PC-9 (cell line): ENCODE measurements at regions not wholly inside any gene's neighbourhood (a gene's known extent, or its start where the extent isn't known, plus 50 kb on each side); places are given as distances from the start of the nearest gene placed in this dataset.

Experiments
- BruUV-seq: library from RNA; stranded (reverse); fragments of 400-500 nt; replicated peaks from 2 replicates; lab custom pipeline; 2021; lab: Mats Ljungman, UMichigan
- CTCF ChIA-PET: fragments of 300-600 bp; sonication (Branson Sonifier 250); formaldehyde crosslinking; loops from one replicate; lab custom pipeline; 2022; ENCODE audit warnings: antibody characterized with exemption; lab: Charles Lee
- POLR2A ChIA-PET: fragments of 300-600 bp; sonication (Branson Sonifier 250); formaldehyde crosslinking; loops from one replicate; lab custom pipeline; 2022; ENCODE audit warnings: antibody characterized with exemption; ENCODE audit not compliant: unreplicated experiment; lab: Charles Lee
- DNase-seq, 2 experiments: peaks; one replicate each; pipeline versions ENCODE4 v3.0.0 to v3.0.0-alpha.2; 2015 to 2022; ENCODE audit warnings: mixed read lengths in 1 of 2
- H2AFZ ChIP-seq: fragments of 200-600 bp; sonication (generic); 2 replicates; pipeline ENCODE4 v1.8.1; 2017; ENCODE audit warnings: antibody characterized with exemption
- H3F3A ChIP-seq: fragments of 200-600 bp; sonication (generic); 2 replicates; pipeline ENCODE4 v1.8.1; 2017; ENCODE audit warnings: antibody characterized with exemption, mild to moderate bottlenecking, low read depth; ENCODE audit not compliant: insufficient read depth
- H3K27ac ChIP-seq: fragments of 200-600 bp; sonication (generic); 2 replicates; pipeline ENCODE4 v1.6.1; 2016; ENCODE audit warnings: mixed run types
- H3K27me3 ChIP-seq: fragments of 200-600 bp; sonication (generic); 2 replicates; pipeline ENCODE4 v1.6.1; 2016; ENCODE audit warnings: low read depth, mixed run types; ENCODE audit not compliant: insufficient read depth
- H3K36me3 ChIP-seq: fragments of 200-600 bp; sonication (generic); 2 replicates; pipeline ENCODE4 v1.6.1; 2016; ENCODE audit warnings: low read depth, mixed run types
- H3K4me1 ChIP-seq: fragments of 200-600 bp; sonication (generic); replicated peaks from 2 replicates; pipeline ENCODE4 v1.6.1; 2016; ENCODE audit warnings: mixed run types; ENCODE audit not compliant: insufficient read depth
- H3K4me2 ChIP-seq: fragments of 200-600 bp; sonication (generic); 2 replicates; pipeline ENCODE4 v1.6.1; 2017; ENCODE audit warnings: mixed run types
- H3K4me3 ChIP-seq: fragments of 200-600 bp; sonication (generic); 2 replicates; pipeline ENCODE4 v1.6.1; 2016; ENCODE audit warnings: mixed run types
- H3K79me2 ChIP-seq: fragments of 200-600 bp; sonication (generic); 2 replicates; pipeline ENCODE4 v1.6.1; 2017; ENCODE audit warnings: low read depth, mixed run types
- H3K9me2 ChIP-seq: fragments of 200-600 bp; sonication (generic); 2 replicates; pipeline ENCODE4 v1.8.1; 2017; ENCODE audit warnings: mild to moderate bottlenecking; ENCODE audit not compliant: insufficient read depth
- H3K9me3 ChIP-seq: fragments of 200-600 bp; sonication (generic); 2 replicates; pipeline ENCODE4 v1.8.1; 2016; ENCODE audit warnings: low read depth; ENCODE audit not compliant: insufficient read depth
- H4K20me1 ChIP-seq: fragments of 200-600 bp; sonication (generic); 2 replicates; pipeline ENCODE4 v1.8.1; 2017; ENCODE audit not compliant: insufficient read depth
- CTCF ChIP-seq: fragments of 200-600 bp; sonication (generic); conservative IDR thresholded peaks from 2 replicates; pipeline ENCODE4 v1.6.1; 2017; ENCODE audit warnings: mixed run types, antibody characterized with exemption, mild to moderate bottlenecking, moderate library complexity
- EZH2 ChIP-seq: fragments of 200-600 bp; sonication (generic); IDR thresholded peaks from 2 replicates; pipeline ENCODE4 v1.8.0; 2017; ENCODE audit warnings: antibody characterized with exemption, low read depth
- intact Hi-C: fragments of 100-400 bp; cut with micrococcal nuclease; formaldehyde crosslinking; loops from one replicate; pipeline ENCODE4 v1.10.0; 2022; ENCODE audit not compliant: unreplicated experiment

- no peak overlapping the region for H3K4me2 ChIP-seq
- ChIA-PET POLR2A (no interaction called here), CTCF (no interaction called here)
- no peak overlapping the region for H3K4me3 ChIP-seq
- H3K27ac ChIP-seq = no peak overlapping the region
- H2AFZ ChIP-seq = no peak overlapping the region
- no peaks in the 10 kb centered on the region for H4K20me1 ChIP-seq
- no peaks in the 10 kb centered on the region for H3K9me2 ChIP-seq
- H3K36me3 ChIP-seq = no peaks in the 10 kb centered on the region
- H3K79me2 ChIP-seq = no peaks in the 10 kb centered on the region
- H3K27me3 ChIP-seq = peaks cover 64% of the 10 kb centered on the region
- TF ChIP-seq CTCF (no peak), EZH2 (no peak)
- no peaks in the 10 kb centered on the region for H3K9me3 ChIP-seq
- no peaks in the 10 kb centered on the region for H3F3A ChIP-seq
- intact Hi-C loops = no loop called here
- BruUV-seq = no TSS peak
- DNase-seq = no peak
- no peaks in the 10 kb centered on the region for H3K4me1 ChIP-seq
Observed at GRCh38 chr6:169913096-169913638, 161.7 kb downstream of the ERMARD start.

GRCh38 chr6:169912266-169913095 lies 161.1 kb downstream of the ERMARD start:
- CTCF ChIA-PET = no interaction called here
- Histone ChIP-seq H2AFZ (no peak overlapping the region), H3K4me2 (no peak overlapping the region), H3K9me2 (no peaks in the 10 kb centered on the region), H3K79me2 (no peaks in the 10 kb centered on the region), H3F3A (no peaks in the 10 kb centered on the region), H3K4me3 (no peak overlapping the region), H3K36me3 (no peaks in the 10 kb centered on the region), H3K27ac (no peak overlapping the region), H4K20me1 (no peaks in the 10 kb centered on the region), H3K9me3 (no peaks in the 10 kb centered on the region), H3K4me1 (no peaks in the 10 kb centered on the region), H3K27me3 (peaks cover 71% of the 10 kb centered on the region)
- DNase-seq = no peak
- POLR2A ChIA-PET = no interaction called here
- TF ChIP-seq EZH2 = no peak
- TF ChIP-seq CTCF = no peak
- BruUV-seq = no TSS peak
- intact Hi-C loops = no loop called here

GRCh38 chr6:169911264-169912263 lies 160.1 kb downstream of the ERMARD start:
- no TSS peak for BruUV-seq
- no peak overlapping the region for H3K27ac ChIP-seq
- intact Hi-C loops = no loop called here
- ChIA-PET CTCF (no interaction called here), POLR2A (no interaction called here)
- no peaks in the 10 kb centered on the region for H3K4me1 ChIP-seq
- no peaks in the 10 kb centered on the region for H3K36me3 ChIP-seq
- TF ChIP-seq CTCF = no peak
- no peak for TF ChIP-seq EZH2
- no peak for DNase-seq
- H3K9me2 ChIP-seq = no peaks in the 10 kb centered on the region
- no peaks in the 10 kb centered on the region for H4K20me1 ChIP-seq
- H3F3A ChIP-seq = no peaks in the 10 kb centered on the region
- H2AFZ ChIP-seq = no peak overlapping the region
- no peaks in the 10 kb centered on the region for H3K9me3 ChIP-seq
- H3K4me2 ChIP-seq = no peak overlapping the region
- no peak overlapping the region for H3K4me3 ChIP-seq
- peaks cover 80% of the 10 kb centered on the region for H3K27me3 ChIP-seq
- no peaks in the 10 kb centered on the region for H3K79me2 ChIP-seq
